ENCODE measurements at regions not wholly inside any gene's neighbourhood (a gene's known extent, or its start where the extent isn't known, plus 50 kb on each side); places are given as distances from the start of the nearest gene placed in this dataset.

GRCh38 chrX:3252744-3253143 lies 93.7 kb downstream of the MXRA5 start:
- no peaks in the 10 kb centered on the region for H3K9me3 ChIP-seq (ENCODE audit: control insufficient read depth, low read depth, low read length)
- H2AK5ac ChIP-seq (ENCODE audit: insufficient read length, low read length) = no peak overlapping the region
- no peak overlapping the region for H3K27ac ChIP-seq (ENCODE audit: insufficient read length, low read depth, low read length)
- H4K91ac ChIP-seq (ENCODE audit: insufficient read length, low read depth, low read length) = no peak overlapping the region
- H3K18ac ChIP-seq (ENCODE audit: insufficient read length, low read depth, low read length) = no peak overlapping the region
- DNase-seq = no peak
- H3K56ac ChIP-seq (ENCODE audit: insufficient read length, low read depth, low read length) = no peak overlapping the region
- H2BK120ac ChIP-seq (ENCODE audit: low read depth, low read length, poor library complexity, severe bottlenecking) = no peak overlapping the region
- Mint-ChIP-seq H3K36me3 (ENCODE audit: insufficient read depth in 1 of 3, low read depth in 3 of 3) (no peaks in the 10 kb centered on the region), H3K9me3 (no peaks in the 10 kb centered on the region; a peak in 1 of 5 replicates), H3K27ac (no peak overlapping the region), H3K4me3 (no peak overlapping the region), H3K4me1 (no peaks in the 10 kb centered on the region), H3K27me3 (ENCODE audit: low read depth) (no peaks in the 10 kb centered on the region)
- H4K5ac ChIP-seq (ENCODE audit: insufficient read length, low read depth, low read length) = no peak overlapping the region
- no peak overlapping the region for H3K9ac ChIP-seq (ENCODE audit: extremely low read depth, insufficient read length, low read length)
- H3T11ph ChIP-seq (ENCODE audit: low read length) = no peak overlapping the region
- no peaks in the 10 kb centered on the region for H3K79me2 ChIP-seq (ENCODE audit: insufficient read depth, low read length)
- H3K4ac ChIP-seq (ENCODE audit: low read depth, low read length) = no peak overlapping the region
- no peaks in the 10 kb centered on the region for H3K79me1 ChIP-seq (ENCODE audit: insufficient read depth, low read depth, low read length, poor library complexity, severe bottlenecking)
- WGBS (ENCODE audit: extremely low coverage, insufficient read length, low lambda C conversion rate) = no CpG with 5 or more reads among the region's 3 CpGs
- H4K8ac ChIP-seq (replicated peaks; ENCODE audit: insufficient read length, low read depth, low read length) = no peak overlapping the region
- no peak overlapping the region for H2BK12ac ChIP-seq (ENCODE audit: insufficient read length, low read depth, low read length)
- H3K23me2 ChIP-seq (ENCODE audit: insufficient read length, low read depth, low read length, poor library complexity, severe bottlenecking) = no peaks in the 10 kb centered on the region
- no peak overlapping the region for H2BK5ac ChIP-seq (ENCODE audit: insufficient read length, low read length)
- no peaks in the 10 kb centered on the region for H3K4me1 ChIP-seq (ENCODE audit: insufficient read depth, low read length)
- no peaks in the 10 kb centered on the region for H4K20me1 ChIP-seq (ENCODE audit: control insufficient read depth, insufficient read depth, insufficient read length)
- no peak overlapping the region for H2AFZ ChIP-seq (ENCODE audit: low read length)
- no peak overlapping the region for H2BK20ac ChIP-seq (ENCODE audit: low read depth, low read length, poor library complexity, severe bottlenecking)
- no peak overlapping the region for H2BK15ac ChIP-seq (ENCODE audit: low read depth, low read length)
- H3K27me3 ChIP-seq (ENCODE audit: insufficient read depth, low read length) = no peaks in the 10 kb centered on the region
- TF ChIP-seq, protein P1, sequence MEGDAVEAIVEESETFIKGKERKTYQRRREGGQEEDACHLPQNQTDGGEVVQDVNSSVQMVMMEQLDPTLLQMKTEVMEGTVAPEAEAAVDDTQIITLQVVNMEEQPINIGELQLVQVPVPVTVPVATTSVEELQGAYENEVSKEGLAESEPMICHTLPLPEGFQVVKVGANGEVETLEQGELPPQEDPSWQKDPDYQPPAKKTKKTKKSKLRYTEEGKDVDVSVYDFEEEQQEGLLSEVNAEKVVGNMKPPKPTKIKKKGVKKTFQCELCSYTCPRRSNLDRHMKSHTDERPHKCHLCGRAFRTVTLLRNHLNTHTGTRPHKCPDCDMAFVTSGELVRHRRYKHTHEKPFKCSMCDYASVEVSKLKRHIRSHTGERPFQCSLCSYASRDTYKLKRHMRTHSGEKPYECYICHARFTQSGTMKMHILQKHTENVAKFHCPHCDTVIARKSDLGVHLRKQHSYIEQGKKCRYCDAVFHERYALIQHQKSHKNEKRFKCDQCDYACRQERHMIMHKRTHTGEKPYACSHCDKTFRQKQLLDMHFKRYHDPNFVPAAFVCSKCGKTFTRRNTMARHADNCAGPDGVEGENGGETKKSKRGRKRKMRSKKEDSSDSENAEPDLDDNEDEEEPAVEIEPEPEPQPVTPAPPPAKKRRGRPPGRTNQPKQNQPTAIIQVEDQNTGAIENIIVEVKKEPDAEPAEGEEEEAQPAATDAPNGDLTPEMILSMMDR (conservative IDR thresholded peaks at IDR 0.05) = no peak
- H3K4me2 ChIP-seq (ENCODE audit: insufficient read depth, insufficient read length, low read length) = no peak overlapping the region
- H3K14ac ChIP-seq (ENCODE audit: insufficient read depth, low read length) = no peak overlapping the region
- no peak overlapping the region for H3K23ac ChIP-seq (ENCODE audit: insufficient read length, low read depth, low read length)
